Fibroblast of lung (primary cell): ENCODE measurements at regions not wholly inside any gene's neighbourhood (a gene's known extent, or its start where the extent isn't known, plus 50 kb on each side); places are given as distances from the start of the nearest gene placed in this dataset.

Experiments
- CTCF ChIP-seq, 2 donors: IDR thresholded peaks in 1 of 2; conservative IDR thresholded peaks in 1 of 2; 1 replicate in 1 of 2; 2 replicates in 1 of 2; pipeline ENCODE4 v1.5.1; 2011 to 2012; ENCODE audit warnings: low read length in 2 of 2, control low read depth in 1 of 2, inconsistent platforms in 1 of 2, low read depth in 1 of 2, mild to moderate bottlenecking in 1 of 2
- EZH2 ChIP-seq: IDR thresholded peaks from 2 replicates; pipeline ENCODE4 v1.5.1; 2012; ENCODE audit warnings: low read length, control low read depth, mild to moderate bottlenecking; ENCODE audit errors: missing control alignments

- no peak for TF ChIP-seq CTCF (conservative IDR thresholded peaks at IDR 0.05 in 1 of 2, IDR thresholded peaks at IDR 0.05 in 1 of 2; ENCODE audit: low read depth in 1 of 2, low read length in 2 of 2)
- TF ChIP-seq EZH2: no peak
These were observed 167.1 kb upstream of the FAM98A start for GRCh38 chr2:33766175-33766574.
